GM12874 (cell line): ENCODE measurements at regions not wholly inside any gene's neighbourhood (a gene's known extent, or its start where the extent isn't known, plus 50 kb on each side); places are given as distances from the start of the nearest gene placed in this dataset.

ENCODE experiments used
- CTCF ChIP-seq: IDR thresholded peaks from 2 replicates; pipeline ENCODE4 v1.5.1; 2011; ENCODE audit warnings: low read depth, mild to moderate bottlenecking, control low read depth, low read length, moderate library complexity; ENCODE audit not compliant: insufficient read depth

GRCh38 chr13:82905071-82905470 is 977.2 kb downstream of the SLITRK1 start:
- TF ChIP-seq CTCF, result no peak

- no peak for TF ChIP-seq CTCF
Observed at GRCh38 chr13:82900453-82900852, 981.8 kb downstream of the SLITRK1 start.

- no peak for TF ChIP-seq CTCF
Observed at GRCh38 chr13:82898586-82898985, 983.7 kb downstream of the SLITRK1 start.

- TF ChIP-seq CTCF, result no peak
Observed at GRCh38 chr13:82879921-82880320, 1002.4 kb downstream of the SLITRK1 start.

GRCh38 chr13:82878536-82878935 is 1003.7 kb downstream of the SLITRK1 start:
- TF ChIP-seq CTCF, result no peak

GRCh38 chr13:82867284-82867683 is 1015.0 kb downstream of the SLITRK1 start:
- no peak for TF ChIP-seq CTCF

- no peak for TF ChIP-seq CTCF
Observed at GRCh38 chr13:82850644-82851043, 1031.6 kb downstream of the SLITRK1 start.

- TF ChIP-seq CTCF, result no peak
Observed at GRCh38 chr13:82848766-82849165, 1033.5 kb downstream of the SLITRK1 start.
